ENCODE measurements at regions not wholly inside any gene's neighbourhood (a gene's known extent, or its start where the extent isn't known, plus 50 kb on each side); places are given as distances from the start of the nearest gene placed in this dataset.

DNA sequence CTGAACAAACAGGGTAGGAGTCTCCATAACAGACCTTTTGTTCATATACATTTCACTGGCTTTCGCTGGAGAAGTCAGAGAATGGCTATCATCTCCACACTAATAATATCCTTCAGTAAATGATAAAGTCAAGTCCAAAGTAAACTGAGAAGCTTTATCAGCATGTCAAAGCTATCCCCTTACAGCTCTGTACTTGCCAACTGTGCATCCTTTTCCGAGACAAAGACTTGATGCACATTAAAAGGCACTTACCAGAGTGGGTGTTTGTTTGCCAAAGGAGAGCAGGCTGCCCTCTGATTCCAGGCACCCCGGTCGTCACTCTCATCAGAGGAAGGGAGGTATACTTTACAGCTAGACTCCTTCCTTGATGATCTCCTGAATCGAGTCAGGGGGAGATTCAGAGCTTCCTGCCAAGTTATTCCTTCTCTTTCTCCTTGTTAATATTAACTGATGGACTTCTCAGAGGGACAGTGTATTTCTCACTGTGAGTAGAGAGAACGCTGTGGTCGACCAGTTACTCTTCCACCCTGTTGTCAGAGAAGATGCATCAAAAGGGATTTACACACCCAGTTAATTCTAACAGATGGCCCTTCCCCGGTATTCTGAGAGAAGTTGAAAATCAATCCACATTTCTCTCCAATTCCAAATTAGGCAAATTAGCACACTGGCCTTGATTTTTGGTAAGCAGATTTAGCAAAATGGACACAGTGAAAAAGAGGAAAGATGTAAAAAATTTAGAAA, 504.7 kb upstream of the NR2F2 start:
- TF ChIP-seq CTCF (IDR thresholded peaks at IDR 0.05) (no peak), POLR2A (IDR thresholded peaks at IDR 0.05) (no peak)

All from suprapubic skin (tissue), 3 donors.